Activated T-cell treated with anti-CD3 and anti-CD28 coated beads, Interleukin-2, amount 50 U/mL, for 24 hours (primary cell): ENCODE measurements at regions not wholly inside any gene's neighbourhood (a gene's known extent, or its start where the extent isn't known, plus 50 kb on each side); places are given as distances from the start of the nearest gene placed in this dataset.

Experiments used
- DNase-seq: peaks from one replicate; pipeline ENCODE4 v3.0.0-alpha.2; 2020
- H3K27ac Mint-ChIP-seq: 2 replicates; pipeline ENCODE4 v1.8.0; 2020; ENCODE audit warnings: mild to moderate bottlenecking, mixed read lengths
- H3K27me3 Mint-ChIP-seq: 2 replicates; pipeline ENCODE4 v1.8.0; 2020; ENCODE audit warnings: mixed read lengths
- H3K36me3 Mint-ChIP-seq: 2 replicates; pipeline ENCODE4 v1.8.0; 2020; ENCODE audit warnings: low read depth, mixed read lengths
- H3K4me1 Mint-ChIP-seq: 2 replicates; pipeline ENCODE4 v1.8.0; 2020; ENCODE audit warnings: low read depth, mixed read lengths
- H3K4me3 Mint-ChIP-seq: 2 replicates; pipeline ENCODE4 v1.8.0; 2020; ENCODE audit warnings: mild to moderate bottlenecking, moderate library complexity, mixed read lengths
- H3K9me3 Mint-ChIP-seq: 2 replicates; pipeline ENCODE4 v1.8.0; 2020; ENCODE audit warnings: mixed read lengths

- H3K4me3 Mint-ChIP-seq: no peak overlapping the region
- H3K36me3 Mint-ChIP-seq: no peaks in the 10 kb centered on the region
- DNase-seq: no peak
- no peaks in the 10 kb centered on the region for H3K9me3 Mint-ChIP-seq
- no peak overlapping the region for H3K27ac Mint-ChIP-seq
- no peaks in the 10 kb centered on the region for H3K4me1 Mint-ChIP-seq
- peaks cover 4% of the 10 kb centered on the region for H3K27me3 Mint-ChIP-seq
Observed at GRCh38 chr16:85323230-85323960, 211.1 kb upstream of the CIBAR2 start.

- Mint-ChIP-seq H3K36me3 (no peaks in the 10 kb centered on the region), H3K27me3 (peaks cover 4% of the 10 kb centered on the region), H3K27ac (no peak overlapping the region), H3K4me1 (no peaks in the 10 kb centered on the region), H3K4me3 (no peak overlapping the region), H3K9me3 (no peaks in the 10 kb centered on the region)
- DNase-seq: no peak
Observed at GRCh38 chr16:85323961-85324253, 211.6 kb upstream of the CIBAR2 start.

GRCh38 chr16:85324488-85324887, 212.2 kb upstream of the CIBAR2 start:
- DNase-seq: no peak
- Mint-ChIP-seq H3K27ac (no peak overlapping the region), H3K4me1 (no peaks in the 10 kb centered on the region)

GRCh38 chr16:85326113-85326793, 214.0 kb upstream of the CIBAR2 start:
- peaks cover 15% of the 10 kb centered on the region for H3K27me3 Mint-ChIP-seq
- H3K27ac Mint-ChIP-seq: no peak overlapping the region
- H3K9me3 Mint-ChIP-seq: no peaks in the 10 kb centered on the region

More at GRCh38 chr16:85324488-85324887, 212.2 kb upstream of the CIBAR2 start:
- Mint-ChIP-seq H3K36me3 (no peaks in the 10 kb centered on the region), H3K4me3 (no peak overlapping the region), H3K27me3 (peaks cover 7% of the 10 kb centered on the region), H3K9me3 (no peaks in the 10 kb centered on the region)

GRCh38 chr16:85326794-85327181, 214.5 kb upstream of the CIBAR2 start:
- Mint-ChIP-seq H3K9me3 (no peaks in the 10 kb centered on the region), H3K4me1 (peaks cover 7% of the 10 kb centered on the region), H3K4me3 (no peak overlapping the region), H3K27ac (no peak overlapping the region), H3K36me3 (no peaks in the 10 kb centered on the region), H3K27me3 (peaks cover 15% of the 10 kb centered on the region)
- DNase-seq: no peak

More at GRCh38 chr16:85326113-85326793, 214.0 kb upstream of the CIBAR2 start:
- Mint-ChIP-seq H3K4me3 (no peak overlapping the region), H3K4me1 (peaks cover 7% of the 10 kb centered on the region), H3K36me3 (no peaks in the 10 kb centered on the region)
- no peak for DNase-seq

GRCh38 chr16:85327731-85328675, 215.7 kb upstream of the CIBAR2 start:
- H3K36me3 Mint-ChIP-seq: no peaks in the 10 kb centered on the region

GRCh38 chr16:85328676-85329058, 216.4 kb upstream of the CIBAR2 start:
- H3K27me3 Mint-ChIP-seq: peaks cover 16% of the 10 kb centered on the region
- no peak for DNase-seq
- no peaks in the 10 kb centered on the region for H3K9me3 Mint-ChIP-seq
- H3K27ac Mint-ChIP-seq: no peak overlapping the region
- H3K4me3 Mint-ChIP-seq: no peak overlapping the region
- H3K36me3 Mint-ChIP-seq: no peaks in the 10 kb centered on the region
- peaks cover 7% of the 10 kb centered on the region for H3K4me1 Mint-ChIP-seq

More at GRCh38 chr16:85327731-85328675, 215.7 kb upstream of the CIBAR2 start:
- Mint-ChIP-seq H3K27ac (no peak overlapping the region), H3K27me3 (peaks cover 15% of the 10 kb centered on the region), H3K9me3 (no peaks in the 10 kb centered on the region), H3K4me3 (no peak overlapping the region), H3K4me1 (peaks cover 7% of the 10 kb centered on the region)
- no peak for DNase-seq

GRCh38 chr16:85329059-85329812, 217.0 kb upstream of the CIBAR2 start:
- no peak overlapping the region for H3K27ac Mint-ChIP-seq
- DNase-seq: no peak
- no peak overlapping the region for H3K4me3 Mint-ChIP-seq
- H3K36me3 Mint-ChIP-seq: no peaks in the 10 kb centered on the region
- H3K27me3 Mint-ChIP-seq: peaks cover 20% of the 10 kb centered on the region
- H3K4me1 Mint-ChIP-seq: peaks cover 7% of the 10 kb centered on the region
- H3K9me3 Mint-ChIP-seq: no peaks in the 10 kb centered on the region

- Mint-ChIP-seq H3K36me3 (no peaks in the 10 kb centered on the region), H3K9me3 (no peaks in the 10 kb centered on the region), H3K27me3 (peaks cover 25% of the 10 kb centered on the region), H3K4me3 (no peak overlapping the region), H3K27ac (no peak overlapping the region), H3K4me1 (peaks cover 13% of the 10 kb centered on the region)
- no peak for DNase-seq
Observed at GRCh38 chr16:85330006-85330693, 217.9 kb upstream of the CIBAR2 start.

- peaks cover 18% of the 10 kb centered on the region for H3K4me1 Mint-ChIP-seq
Observed at GRCh38 chr16:85330694-85331188, 218.5 kb upstream of the CIBAR2 start.

GRCh38 chr16:85331688-85332087, 219.4 kb upstream of the CIBAR2 start:
- no peaks in the 10 kb centered on the region for H3K36me3 Mint-ChIP-seq
- no peak for DNase-seq
- peaks cover 36% of the 10 kb centered on the region for H3K27me3 Mint-ChIP-seq
- H3K4me3 Mint-ChIP-seq: no peak overlapping the region
- no peak overlapping the region for H3K27ac Mint-ChIP-seq
- no peaks in the 10 kb centered on the region for H3K9me3 Mint-ChIP-seq
- H3K4me1 Mint-ChIP-seq: peaks cover 20% of the 10 kb centered on the region

More at GRCh38 chr16:85330694-85331188, 218.5 kb upstream of the CIBAR2 start:
- H3K4me3 Mint-ChIP-seq: no peak overlapping the region
- DNase-seq: no peak
- peaks cover 29% of the 10 kb centered on the region for H3K27me3 Mint-ChIP-seq
- H3K36me3 Mint-ChIP-seq: no peaks in the 10 kb centered on the region
- no peak overlapping the region for H3K27ac Mint-ChIP-seq
- no peaks in the 10 kb centered on the region for H3K9me3 Mint-ChIP-seq

GRCh38 chr16:85332175-85332574, 219.9 kb upstream of the CIBAR2 start:
- H3K27ac Mint-ChIP-seq: no peak overlapping the region
- H3K36me3 Mint-ChIP-seq: no peaks in the 10 kb centered on the region
- DNase-seq: no peak
- peaks cover 38% of the 10 kb centered on the region for H3K27me3 Mint-ChIP-seq
- H3K4me3 Mint-ChIP-seq: no peak overlapping the region
- peaks cover 20% of the 10 kb centered on the region for H3K4me1 Mint-ChIP-seq
- H3K9me3 Mint-ChIP-seq: no peaks in the 10 kb centered on the region

GRCh38 chr16:85333337-85333736, 221.1 kb upstream of the CIBAR2 start:
- Mint-ChIP-seq H3K36me3 (no peaks in the 10 kb centered on the region), H3K9me3 (no peaks in the 10 kb centered on the region), H3K27ac (no peak overlapping the region), H3K4me1 (peaks cover 20% of the 10 kb centered on the region), H3K4me3 (no peak overlapping the region), H3K27me3 (peaks cover 38% of the 10 kb centered on the region)
- DNase-seq: no peak
